H1 (cell line): ENCODE measurements at regions not wholly inside any gene's neighbourhood (a gene's known extent, or its start where the extent isn't known, plus 50 kb on each side); places are given as distances from the start of the nearest gene placed in this dataset.
A peak's percentile ranks its signal among the peaks of the same experiment; 100 is the strongest.
"Not testable (repeated sequence)": the region's sequence is repeated elsewhere in the genome, so short reads cannot be mapped to it uniquely, and the experiment has no call there.

Experiments used
- CTCF ChIA-PET: fragments of 300-600 bp; sonication (Branson Sonifier 250); formaldehyde crosslinking; loops from one replicate; lab custom pipeline; 2021; ENCODE audit not compliant: partially characterized antibody; lab: Charles Lee
- POLR2A ChIA-PET: fragments of 300-600 bp; sonication (Branson Sonifier 250); formaldehyde crosslinking; loops from one replicate; lab custom pipeline; 2021; ENCODE audit warnings: inconsistent platforms; ENCODE audit not compliant: partially characterized antibody; lab: Charles Lee
- DNase-seq, 2 experiments: peaks; one replicate each; pipeline versions ENCODE4 v3.0.0 to v3.0.0-alpha.2; 2010 to 2022; ENCODE audit warnings: low spot score in 2 of 2, low read depth in 1 of 2, mixed read lengths in 1 of 2
- FAIRE-seq: peaks from 2 replicates; lab custom pipeline; 2011; peaks lifted over from hg19 to GRCh38; lab: Jason Lieb, UNC
- H2AFZ ChIP-seq: 2 replicates; pipeline ENCODE4 v1.8.1; 2012; ENCODE audit warnings: low read length, inconsistent platforms
- H2AK5ac ChIP-seq: 2 replicates; pipeline ENCODE4 v1.6.1; 2013; ENCODE audit warnings: low read depth, low read length
- H2BK120ac ChIP-seq: replicated peaks from 2 replicates; pipeline ENCODE3; 2013; ENCODE audit warnings: low read depth, low read length, inconsistent platforms
- H2BK12ac ChIP-seq: 2 replicates; pipeline ENCODE4 v1.6.1; 2013; ENCODE audit warnings: low read depth, low read length
- H2BK15ac ChIP-seq: 2 replicates; pipeline ENCODE4 v1.6.1; 2013; ENCODE audit warnings: low read length
- H2BK20ac ChIP-seq: 2 replicates; pipeline ENCODE4 v1.6.1; 2013; ENCODE audit warnings: low read length
- H2BK5ac ChIP-seq: 2 replicates; pipeline ENCODE4 v1.6.1; 2013; ENCODE audit warnings: low read depth, low read length
- H3K14ac ChIP-seq: 2 replicates; pipeline ENCODE4 v1.6.1; 2013; ENCODE audit warnings: inconsistent platforms; ENCODE audit not compliant: insufficient read length
- H3K18ac ChIP-seq: 2 replicates; pipeline ENCODE4 v1.6.1; 2013; ENCODE audit warnings: low read length; ENCODE audit errors: extremely low read depth
- H3K23ac ChIP-seq: 2 replicates; pipeline ENCODE4 v1.6.1; 2013; ENCODE audit warnings: inconsistent platforms; ENCODE audit not compliant: insufficient read length
- H3K23me2 ChIP-seq: 2 replicates; pipeline ENCODE4 v1.6.1; 2013; ENCODE audit warnings: low read depth, low read length
- H3K27ac ChIP-seq: 2 replicates; pipeline ENCODE4 v1.6.1; 2011; ENCODE audit warnings: low read depth, low read length, inconsistent platforms
- H3K27me3 ChIP-seq, 4 experiments: replicated peaks in 1 of 4; 1 replicate in 1 of 4; 2 replicates in 3 of 4; pipeline versions ENCODE4 v1.6.1 to v1.8.1; 2011 to 2013; ENCODE audit warnings: low read length in 3 of 4, mild to moderate bottlenecking in 3 of 4, inconsistent platforms in 2 of 4, mixed read lengths in 2 of 4, moderate library complexity in 1 of 4; ENCODE audit not compliant: control insufficient read depth in 3 of 4, insufficient read depth in 3 of 4; ENCODE audit errors: extremely low read depth in 1 of 4
- H3K36me3 ChIP-seq, 4 experiments: 2 replicates each; pipeline versions ENCODE4 v1.6.1 to v1.8.1; 2011 to 2013; ENCODE audit warnings: mild to moderate bottlenecking in 4 of 4, low read length in 3 of 4, moderate library complexity in 2 of 4, control low read depth in 1 of 4, inconsistent platforms in 1 of 4; ENCODE audit not compliant: insufficient read depth in 4 of 4, control insufficient read depth in 2 of 4
- H3K4ac ChIP-seq: replicated peaks from 2 replicates; pipeline ENCODE3; 2013; ENCODE audit warnings: low read length, low read depth, mixed read lengths, inconsistent platforms; ENCODE audit not compliant: insufficient read length
- H3K4me1 ChIP-seq, 4 experiments: replicated peaks in 1 of 4; 1 replicate in 1 of 4; 2 replicates in 3 of 4; pipeline versions ENCODE4 v1.6.1 to v1.8.1; 2011 to 2013; ENCODE audit warnings: low read length in 3 of 4, inconsistent platforms in 2 of 4, mixed read lengths in 1 of 4; ENCODE audit not compliant: insufficient read depth in 4 of 4, control insufficient read depth in 3 of 4
- H3K4me2 ChIP-seq, 2 experiments: 2 replicates each; pipeline versions ENCODE4 v1.6.1 to v1.8.1; 2011 to 2013; ENCODE audit warnings: low read depth in 2 of 2, low read length in 2 of 2, control low read depth in 1 of 2, inconsistent platforms in 1 of 2, mild to moderate bottlenecking in 1 of 2; ENCODE audit not compliant: insufficient read depth in 1 of 2
- H3K4me3 ChIP-seq, 4 experiments: fragments of 200-600, 300-600 bp in 1 of 4; sonication (generic), shearing (Covaris generic), sonication (Bioruptor Twin) in 1 of 4; 2 replicates each; pipeline versions ENCODE4 v1.5.1 to v1.8.1; 2011 to 2016; ENCODE audit warnings: low read length in 4 of 4, low read depth in 3 of 4, control low read depth in 2 of 4, inconsistent platforms in 2 of 4, mild to moderate bottlenecking in 2 of 4, mixed read lengths in 1 of 4, moderate library complexity in 1 of 4; ENCODE audit not compliant: insufficient read depth in 2 of 4; ENCODE audit errors: extremely low read depth in 1 of 4
- H3K56ac ChIP-seq: replicated peaks from 2 replicates; pipeline ENCODE3; 2013; ENCODE audit warnings: low read depth, mild to moderate bottlenecking, mixed read lengths, low read length, inconsistent platforms; ENCODE audit not compliant: insufficient read length
- H3K79me1 ChIP-seq: 2 replicates; pipeline ENCODE4 v1.6.1; 2013; ENCODE audit warnings: low read depth, low read length, control low read depth
- H3K79me2 ChIP-seq, 2 experiments: 2 replicates each; pipeline versions ENCODE4 v1.6.1 to v1.8.1; 2012 to 2013; ENCODE audit warnings: low read length in 2 of 2, mild to moderate bottlenecking in 2 of 2, inconsistent platforms in 1 of 2; ENCODE audit not compliant: insufficient read depth in 2 of 2, control insufficient read depth in 1 of 2
- H3K9ac ChIP-seq, 4 experiments: replicated peaks in 1 of 4; 1 replicate in 1 of 4; 2 replicates in 3 of 4; pipeline versions ENCODE4 v1.6.1 to v1.8.1; 2011 to 2013; ENCODE audit warnings: low read depth in 3 of 4, low read length in 3 of 4, control low read depth in 2 of 4, mild to moderate bottlenecking in 2 of 4, moderate library complexity in 2 of 4, inconsistent platforms in 1 of 4; ENCODE audit errors: extremely low read depth in 1 of 4
- H3K9me3 ChIP-seq, 2 experiments: 2 replicates each; pipeline versions ENCODE4 v1.6.1 to v1.8.1; 2012 to 2013; ENCODE audit warnings: mild to moderate bottlenecking in 2 of 2, moderate library complexity in 2 of 2, control low read depth in 1 of 2, inconsistent platforms in 1 of 2, low read depth in 1 of 2, low read length in 1 of 2, mixed read lengths in 1 of 2; ENCODE audit not compliant: insufficient read depth in 2 of 2
- H4K20me1 ChIP-seq, 2 experiments: replicated peaks in 1 of 2; 2 replicates each; pipeline versions ENCODE3 to v1.8.1; 2011 to 2013; ENCODE audit warnings: inconsistent platforms in 2 of 2, low read length in 2 of 2, mild to moderate bottlenecking in 1 of 2; ENCODE audit not compliant: insufficient read depth in 2 of 2, control insufficient read depth in 1 of 2
- H4K5ac ChIP-seq: 2 replicates; pipeline ENCODE4 v1.6.1; 2013; ENCODE audit warnings: low read length, low read depth, mixed read lengths, inconsistent platforms; ENCODE audit not compliant: insufficient read length
- H4K8ac ChIP-seq: 2 replicates; pipeline ENCODE4 v1.8.0; 2013; ENCODE audit warnings: mild to moderate bottlenecking, moderate library complexity, low read length, inconsistent platforms; ENCODE audit not compliant: insufficient read depth; ENCODE audit errors: extremely low read depth
- H4K91ac ChIP-seq: replicated peaks from 2 replicates; pipeline ENCODE3; 2013; ENCODE audit warnings: low read length, mixed read lengths, inconsistent platforms; ENCODE audit not compliant: insufficient read length
- WGBS, 2 experiments: shearing (Covaris generic) in 1 of 2; methylation state at CpG; one replicate each; pipeline versions ENCODE4 v1.1.6 to v1.1.7; 2013 to 2015; ENCODE audit warnings: low lambda C conversion rate in 2 of 2, mixed read lengths in 2 of 2, inconsistent platforms in 1 of 2, low coverage in 1 of 2, missing lambda C conversion rate in 1 of 2; ENCODE audit not compliant: insufficient replicate concordance in 2 of 2, insufficient coverage in 1 of 2, insufficient read length in 1 of 2; ENCODE audit errors: extremely low coverage in 1 of 2, missing lambda C conversion rate in 1 of 2; 5-methylcytosine and 5-hydroxymethylcytosine counted together

GRCh38 chr10:64906311-64906710 lies 1385.1 kb downstream of the REEP3 start:
- H2BK15ac ChIP-seq, H3K4ac ChIP-seq, H2AK5ac ChIP-seq, H3K4me3 ChIP-seq, H3K79me2 ChIP-seq, H3K36me3 ChIP-seq, H3K27ac ChIP-seq, H3K18ac ChIP-seq, H4K5ac ChIP-seq, H2BK5ac ChIP-seq, FAIRE-seq, H3K4me2 ChIP-seq, DNase-seq, H3K14ac ChIP-seq, CTCF ChIA-PET, POLR2A ChIA-PET, H4K91ac ChIP-seq, H4K8ac ChIP-seq, H3K23me2 ChIP-seq, H3K79me1 ChIP-seq, H3K23ac ChIP-seq, H3K4me1 ChIP-seq, H4K20me1 ChIP-seq, H2BK20ac ChIP-seq, H3K9me3 ChIP-seq, H3K9ac ChIP-seq, H3K27me3 ChIP-seq, H3K56ac ChIP-seq, H2BK120ac ChIP-seq, H2AFZ ChIP-seq, H2BK12ac ChIP-seq: not testable (repeated sequence)
- WGBS, 2 experiments: 82% methylated on average over 2 of the region's 2 CpGs; no CpG with 5 or more reads in 1 of the 2 experiments

GRCh38 chr10:64924306-64924705 lies 1403.1 kb downstream of the REEP3 start:
- H3K9me3 ChIP-seq, H3K36me3 ChIP-seq, FAIRE-seq, H3K4ac ChIP-seq, H3K79me2 ChIP-seq, H3K14ac ChIP-seq, H4K8ac ChIP-seq, H3K18ac ChIP-seq, H2BK15ac ChIP-seq, H3K79me1 ChIP-seq, CTCF ChIA-PET, H3K27ac ChIP-seq, H3K27me3 ChIP-seq, H3K4me1 ChIP-seq, H3K23ac ChIP-seq, H2BK5ac ChIP-seq, H2BK20ac ChIP-seq, H4K91ac ChIP-seq, H2AK5ac ChIP-seq, H3K9ac ChIP-seq, H3K23me2 ChIP-seq, H4K5ac ChIP-seq, H4K20me1 ChIP-seq, H2BK120ac ChIP-seq, H2BK12ac ChIP-seq, H3K56ac ChIP-seq: not testable (repeated sequence)
- Histone ChIP-seq H3K4me3 (peak overlapping the region; percentile 17 to 49 (median 32); a peak in 5 of 8 replicates), H3K4me2 (peak overlapping the region; percentile 32 to 60), H2AFZ (0 out of 2 replicates have a peak overlapping the region, but pooled peaks have one; percentile 50)
- WGBS, 2 experiments: 36% methylated on average over 18 of the region's 21 CpGs; no CpG with 5 or more reads in 1 of the 2 experiments
- peak in 1 of 2 experiments; percentile 45 for DNase-seq
- POLR2A ChIA-PET: interaction anchor here (0.6 kb wide), 1 partner anchor 144 kb away, joined by 4 read pairs; no protein-coding TSS in a partner anchor
